Natural killer cell (primary cell): ENCODE measurements at regions not wholly inside any gene's neighbourhood (a gene's known extent, or its start where the extent isn't known, plus 50 kb on each side); places are given as distances from the start of the nearest gene placed in this dataset.

Source experiments
- ATAC-seq, 3 donors: fragments of 150-1000 bp in 2 of 3; fragments of 200-7000 bp in 1 of 3; cut with Tn5 transposase; 1 replicate in 1 of 3; 2 replicates in 2 of 3; pipeline ENCODE4 v1.10.0; 2021; ENCODE audit warnings: mild to moderate bottlenecking in 2 of 3, moderate library complexity in 2 of 3
- DNase-seq, 2 donors: peaks; one replicate each; pipeline versions ENCODE4 v3.0.0 to v3.0.0-alpha.2; 2013 to 2021; ENCODE audit warnings: mixed read lengths in 1 of 2
- H3K27ac ChIP-seq: one replicate; pipeline ENCODE4 v1.5.1; 2013; ENCODE audit warnings: mild to moderate bottlenecking, low read length
- H3K27me3 ChIP-seq: one replicate; pipeline ENCODE4 v1.6.1; 2013; ENCODE audit warnings: low read length; ENCODE audit not compliant: control insufficient read depth, insufficient read depth
- H3K36me3 ChIP-seq: one replicate; pipeline ENCODE4 v1.6.1; 2013; ENCODE audit warnings: low read length; ENCODE audit not compliant: control insufficient read depth, insufficient read depth
- H3K4me1 ChIP-seq: one replicate; pipeline ENCODE4 v1.6.1; 2013; ENCODE audit warnings: low read length; ENCODE audit not compliant: control insufficient read depth, insufficient read depth
- H3K4me3 ChIP-seq: one replicate; pipeline ENCODE4 v1.5.1; 2013; ENCODE audit warnings: low read length
- H3K9me3 ChIP-seq: one replicate; pipeline ENCODE4 v1.6.1; 2013; ENCODE audit warnings: low read length; ENCODE audit not compliant: control insufficient read depth, insufficient read depth
- H3K27ac Mint-ChIP-seq, 2 donors: one replicate each; pipeline ENCODE4 v1.8.0; 2022; ENCODE audit warnings: mild to moderate bottlenecking in 2 of 2, mixed read lengths in 2 of 2, moderate library complexity in 1 of 2
- H3K27me3 Mint-ChIP-seq, 2 donors: one replicate each; pipeline ENCODE4 v1.8.0; 2022; ENCODE audit warnings: low read depth in 2 of 2, mixed read lengths in 2 of 2
- H3K36me3 Mint-ChIP-seq: one replicate; pipeline ENCODE4 v1.8.0; 2022; ENCODE audit warnings: mixed read lengths
- H3K4me1 Mint-ChIP-seq, 2 donors: one replicate each; pipeline ENCODE4 v1.8.0; 2022; ENCODE audit warnings: mixed read lengths in 2 of 2
- H3K4me3 Mint-ChIP-seq: one replicate; pipeline ENCODE4 v1.8.0; 2022; ENCODE audit warnings: mild to moderate bottlenecking, moderate library complexity, mixed read lengths
- H3K9me3 Mint-ChIP-seq, 2 donors: one replicate each; pipeline ENCODE4 v1.8.0; 2022; ENCODE audit warnings: mixed read lengths in 2 of 2
- WGBS: methylation state at CpG from one replicate; pipeline ENCODE4 v1.1.7; 2013; ENCODE audit warnings: missing lambda C conversion rate; ENCODE audit not compliant: insufficient coverage; 5-methylcytosine and 5-hydroxymethylcytosine counted together
- intact Hi-C: fragments of 100-400 bp; cut with micrococcal nuclease; formaldehyde crosslinking; loops from one replicate; pipeline ENCODE4 v1.14.2; 2022
- TF ChIP-seq, protein P1 (sequence below): fragments of 200-600 bp; IDR thresholded peaks from one replicate; pipeline ENCODE4 v1.8.0; 2022; ENCODE audit warnings: antibody characterized with exemption

- H3K4me3 ChIP-seq, result no peak overlapping the region
- Mint-ChIP-seq H3K4me3 (no peak overlapping the region), H3K9me3 (no peaks in the 10 kb centered on the region), H3K4me1 (no peaks in the 10 kb centered on the region), H3K36me3 (no peaks in the 10 kb centered on the region), H3K27ac (no peak overlapping the region), H3K27me3 (peaks cover 4 to 13% of the 10 kb centered on the region in 2 donors)
- TF ChIP-seq, protein P1, sequence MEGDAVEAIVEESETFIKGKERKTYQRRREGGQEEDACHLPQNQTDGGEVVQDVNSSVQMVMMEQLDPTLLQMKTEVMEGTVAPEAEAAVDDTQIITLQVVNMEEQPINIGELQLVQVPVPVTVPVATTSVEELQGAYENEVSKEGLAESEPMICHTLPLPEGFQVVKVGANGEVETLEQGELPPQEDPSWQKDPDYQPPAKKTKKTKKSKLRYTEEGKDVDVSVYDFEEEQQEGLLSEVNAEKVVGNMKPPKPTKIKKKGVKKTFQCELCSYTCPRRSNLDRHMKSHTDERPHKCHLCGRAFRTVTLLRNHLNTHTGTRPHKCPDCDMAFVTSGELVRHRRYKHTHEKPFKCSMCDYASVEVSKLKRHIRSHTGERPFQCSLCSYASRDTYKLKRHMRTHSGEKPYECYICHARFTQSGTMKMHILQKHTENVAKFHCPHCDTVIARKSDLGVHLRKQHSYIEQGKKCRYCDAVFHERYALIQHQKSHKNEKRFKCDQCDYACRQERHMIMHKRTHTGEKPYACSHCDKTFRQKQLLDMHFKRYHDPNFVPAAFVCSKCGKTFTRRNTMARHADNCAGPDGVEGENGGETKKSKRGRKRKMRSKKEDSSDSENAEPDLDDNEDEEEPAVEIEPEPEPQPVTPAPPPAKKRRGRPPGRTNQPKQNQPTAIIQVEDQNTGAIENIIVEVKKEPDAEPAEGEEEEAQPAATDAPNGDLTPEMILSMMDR, result no peak
- no peaks in the 10 kb centered on the region for H3K36me3 ChIP-seq
- no peaks in the 10 kb centered on the region for H3K27me3 ChIP-seq
- intact Hi-C loops, result no loop called here
- WGBS, result 62% methylated on average over 10 of the region's 10 CpGs
- no peak overlapping the region for H3K27ac ChIP-seq
- H3K4me1 ChIP-seq, result no peaks in the 10 kb centered on the region
- no peaks in the 10 kb centered on the region for H3K9me3 ChIP-seq
- DNase-seq (no peak), ATAC-seq (no peak)
Observed at GRCh38 chr15:81531109-81531592, 157.1 kb upstream of the TMC3 start.

DNA sequence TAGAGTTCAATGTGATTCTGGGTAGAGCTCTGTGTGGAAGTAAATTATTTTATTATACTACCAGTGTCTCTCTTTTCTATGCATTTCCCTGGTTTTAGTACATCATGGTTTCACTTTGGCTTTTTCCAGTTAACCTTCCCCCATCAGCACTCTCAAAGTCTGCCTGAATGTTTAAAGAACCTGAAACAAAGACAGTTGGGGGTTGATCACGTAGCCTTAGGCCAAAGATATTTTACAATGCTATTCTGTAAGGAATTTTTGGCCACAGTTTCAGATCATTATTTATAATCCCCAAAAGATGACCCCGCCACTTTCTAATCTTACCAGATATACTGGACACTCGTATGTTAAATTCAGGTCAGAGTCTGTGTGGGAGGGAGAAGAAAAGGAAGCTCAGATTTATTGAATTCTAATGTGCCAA, 156.3 kb upstream of the TMC3 start:
- 88% methylated on average over 1 of the region's 3 CpGs for WGBS
- H3K27ac ChIP-seq, result no peak overlapping the region
- no peak for ATAC-seq
- no peaks in the 10 kb centered on the region for H3K4me1 ChIP-seq
- Mint-ChIP-seq H3K27ac (no peak overlapping the region), H3K27me3 (peaks cover 4 to 10% of the 10 kb centered on the region in 2 donors), H3K4me1 (no peaks in the 10 kb centered on the region), H3K4me3 (no peak overlapping the region), H3K36me3 (no peaks in the 10 kb centered on the region), H3K9me3 (no peaks in the 10 kb centered on the region)
- no peak for DNase-seq
- H3K4me3 ChIP-seq, result no peak overlapping the region
- no peaks in the 10 kb centered on the region for H3K27me3 ChIP-seq
- intact Hi-C loops, result no loop called here
- TF ChIP-seq, protein P1, result no peak
- H3K9me3 ChIP-seq, result no peaks in the 10 kb centered on the region
- no peaks in the 10 kb centered on the region for H3K36me3 ChIP-seq

DNA sequence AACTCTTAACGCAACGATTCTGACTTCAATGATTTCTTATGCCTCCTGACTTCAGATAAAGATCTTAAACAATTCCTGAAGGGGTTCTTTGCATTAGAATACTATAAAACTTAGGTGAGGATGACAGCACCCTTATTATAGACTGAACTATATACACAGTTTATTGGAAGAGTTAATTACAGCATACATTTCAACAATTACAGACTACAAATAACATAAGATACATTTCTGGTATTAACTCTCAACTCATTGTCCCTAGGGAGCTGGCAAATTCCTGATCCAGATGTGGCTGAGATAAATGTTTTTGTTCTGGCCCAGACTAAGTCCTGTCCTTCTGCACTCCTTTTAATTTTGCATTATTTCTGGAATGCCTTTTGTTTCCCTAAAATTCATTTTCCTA, 155.5 kb upstream of the TMC3 start:
- Histone ChIP-seq H3K27ac (no peak overlapping the region), H3K4me3 (no peak overlapping the region), H3K9me3 (no peaks in the 10 kb centered on the region), H3K27me3 (no peaks in the 10 kb centered on the region), H3K4me1 (no peaks in the 10 kb centered on the region), H3K36me3 (no peaks in the 10 kb centered on the region)
- no peaks in the 10 kb centered on the region for H3K36me3 Mint-ChIP-seq
- ATAC-seq (no peak), DNase-seq (no peak)
- H3K4me3 Mint-ChIP-seq, result no peak overlapping the region
- no peak overlapping the region for H3K27ac Mint-ChIP-seq
- no peaks in the 10 kb centered on the region for H3K4me1 Mint-ChIP-seq
- no peaks in the 10 kb centered on the region for H3K9me3 Mint-ChIP-seq
- intact Hi-C loops, result no loop called here
- TF ChIP-seq, protein P1, result no peak
- peaks cover 4 to 18% of the 10 kb centered on the region in 2 donors for H3K27me3 Mint-ChIP-seq
- no CpG with 5 or more reads among the region's 2 CpGs for WGBS

DNA sequence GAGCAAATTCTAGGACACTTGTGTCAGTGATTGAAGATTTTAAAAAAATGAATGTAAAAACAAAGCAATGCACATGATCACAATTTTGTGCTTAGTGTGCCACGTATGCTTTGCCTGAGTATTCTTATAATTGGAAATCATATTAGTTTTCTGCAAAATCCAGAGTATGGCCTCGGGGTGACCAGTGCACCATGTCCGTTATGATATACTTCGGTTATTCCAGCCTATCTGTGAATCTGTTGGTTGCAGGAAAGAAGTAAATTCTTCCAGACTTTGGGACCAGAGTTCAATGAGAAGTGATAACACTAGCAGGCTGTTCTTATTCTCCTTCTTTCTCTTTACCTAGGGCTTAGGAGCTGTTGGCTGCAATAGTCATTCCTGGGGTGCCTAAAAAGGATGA, 152.0 kb upstream of the TMC3 start:
- 92% methylated on average over 4 of the region's 4 CpGs for WGBS
- H3K27ac Mint-ChIP-seq, result no peak overlapping the region

More for the DNA sequence above, 152.0 kb upstream of the TMC3 start:
- Mint-ChIP-seq H3K36me3 (no peaks in the 10 kb centered on the region), H3K27me3 (peaks cover 0 to 16% of the 10 kb centered on the region in 2 donors), H3K4me1 (no peaks in the 10 kb centered on the region), H3K9me3 (no peaks in the 10 kb centered on the region), H3K4me3 (no peak overlapping the region)
- Histone ChIP-seq H3K4me1 (no peaks in the 10 kb centered on the region), H3K36me3 (no peaks in the 10 kb centered on the region), H3K4me3 (no peak overlapping the region), H3K27me3 (no peaks in the 10 kb centered on the region), H3K27ac (no peak overlapping the region), H3K9me3 (no peaks in the 10 kb centered on the region)
- ATAC-seq (no peak), DNase-seq (no peak)
- intact Hi-C loops, result no loop called here
- TF ChIP-seq, protein P1, result no peak
